H1 (cell line): ENCODE measurements at regions not wholly inside any gene's neighbourhood (a gene's known extent, or its start where the extent isn't known, plus 50 kb on each side); places are given as distances from the start of the nearest gene placed in this dataset.

ENCODE experiments used
- CTCF ChIA-PET: fragments of 300-600 bp; sonication (Branson Sonifier 250); formaldehyde crosslinking; loops from one replicate; lab custom pipeline; 2021; ENCODE audit not compliant: partially characterized antibody; lab: Charles Lee
- POLR2A ChIA-PET: fragments of 300-600 bp; sonication (Branson Sonifier 250); formaldehyde crosslinking; loops from one replicate; lab custom pipeline; 2021; ENCODE audit warnings: inconsistent platforms; ENCODE audit not compliant: partially characterized antibody; lab: Charles Lee
- DNase-seq, 2 experiments: peaks; one replicate each; pipeline versions ENCODE4 v3.0.0 to v3.0.0-alpha.2; 2010 to 2022; ENCODE audit warnings: low spot score in 2 of 2, low read depth in 1 of 2, mixed read lengths in 1 of 2
- FAIRE-seq: peaks from 2 replicates; lab custom pipeline; 2011; peaks lifted over from hg19 to GRCh38; lab: Jason Lieb, UNC
- H2AFZ ChIP-seq: 2 replicates; pipeline ENCODE4 v1.8.1; 2012; ENCODE audit warnings: low read length, inconsistent platforms
- H2AK5ac ChIP-seq: 2 replicates; pipeline ENCODE4 v1.6.1; 2013; ENCODE audit warnings: low read depth, low read length
- H2BK120ac ChIP-seq: replicated peaks from 2 replicates; pipeline ENCODE3; 2013; ENCODE audit warnings: low read depth, low read length, inconsistent platforms
- H2BK12ac ChIP-seq: 2 replicates; pipeline ENCODE4 v1.6.1; 2013; ENCODE audit warnings: low read depth, low read length
- H2BK15ac ChIP-seq: 2 replicates; pipeline ENCODE4 v1.6.1; 2013; ENCODE audit warnings: low read length
- H2BK20ac ChIP-seq: 2 replicates; pipeline ENCODE4 v1.6.1; 2013; ENCODE audit warnings: low read length
- H2BK5ac ChIP-seq: 2 replicates; pipeline ENCODE4 v1.6.1; 2013; ENCODE audit warnings: low read depth, low read length
- H3K14ac ChIP-seq: 2 replicates; pipeline ENCODE4 v1.6.1; 2013; ENCODE audit warnings: inconsistent platforms; ENCODE audit not compliant: insufficient read length
- H3K18ac ChIP-seq: 2 replicates; pipeline ENCODE4 v1.6.1; 2013; ENCODE audit warnings: low read length; ENCODE audit errors: extremely low read depth
- H3K23ac ChIP-seq: 2 replicates; pipeline ENCODE4 v1.6.1; 2013; ENCODE audit warnings: inconsistent platforms; ENCODE audit not compliant: insufficient read length
- H3K23me2 ChIP-seq: 2 replicates; pipeline ENCODE4 v1.6.1; 2013; ENCODE audit warnings: low read depth, low read length
- H3K27ac ChIP-seq: 2 replicates; pipeline ENCODE4 v1.6.1; 2011; ENCODE audit warnings: low read depth, low read length, inconsistent platforms
- H3K27me3 ChIP-seq, 4 experiments: replicated peaks in 1 of 4; 1 replicate in 1 of 4; 2 replicates in 3 of 4; pipeline versions ENCODE4 v1.6.1 to v1.8.1; 2011 to 2013; ENCODE audit warnings: low read length in 3 of 4, mild to moderate bottlenecking in 3 of 4, inconsistent platforms in 2 of 4, mixed read lengths in 2 of 4, moderate library complexity in 1 of 4; ENCODE audit not compliant: control insufficient read depth in 3 of 4, insufficient read depth in 3 of 4; ENCODE audit errors: extremely low read depth in 1 of 4
- H3K36me3 ChIP-seq, 4 experiments: 2 replicates each; pipeline versions ENCODE4 v1.6.1 to v1.8.1; 2011 to 2013; ENCODE audit warnings: mild to moderate bottlenecking in 4 of 4, low read length in 3 of 4, moderate library complexity in 2 of 4, control low read depth in 1 of 4, inconsistent platforms in 1 of 4; ENCODE audit not compliant: insufficient read depth in 4 of 4, control insufficient read depth in 2 of 4
- H3K4ac ChIP-seq: replicated peaks from 2 replicates; pipeline ENCODE3; 2013; ENCODE audit warnings: low read length, low read depth, mixed read lengths, inconsistent platforms; ENCODE audit not compliant: insufficient read length
- H3K4me1 ChIP-seq, 4 experiments: replicated peaks in 1 of 4; 1 replicate in 1 of 4; 2 replicates in 3 of 4; pipeline versions ENCODE4 v1.6.1 to v1.8.1; 2011 to 2013; ENCODE audit warnings: low read length in 3 of 4, inconsistent platforms in 2 of 4, mixed read lengths in 1 of 4; ENCODE audit not compliant: insufficient read depth in 4 of 4, control insufficient read depth in 3 of 4
- H3K4me2 ChIP-seq, 2 experiments: 2 replicates each; pipeline versions ENCODE4 v1.6.1 to v1.8.1; 2011 to 2013; ENCODE audit warnings: low read depth in 2 of 2, low read length in 2 of 2, control low read depth in 1 of 2, inconsistent platforms in 1 of 2, mild to moderate bottlenecking in 1 of 2; ENCODE audit not compliant: insufficient read depth in 1 of 2
- H3K4me3 ChIP-seq, 4 experiments: fragments of 200-600, 300-600 bp in 1 of 4; sonication (generic), shearing (Covaris generic), sonication (Bioruptor Twin) in 1 of 4; 2 replicates each; pipeline versions ENCODE4 v1.5.1 to v1.8.1; 2011 to 2016; ENCODE audit warnings: low read length in 4 of 4, low read depth in 3 of 4, control low read depth in 2 of 4, inconsistent platforms in 2 of 4, mild to moderate bottlenecking in 2 of 4, mixed read lengths in 1 of 4, moderate library complexity in 1 of 4; ENCODE audit not compliant: insufficient read depth in 2 of 4; ENCODE audit errors: extremely low read depth in 1 of 4
- H3K56ac ChIP-seq: replicated peaks from 2 replicates; pipeline ENCODE3; 2013; ENCODE audit warnings: low read depth, mild to moderate bottlenecking, mixed read lengths, low read length, inconsistent platforms; ENCODE audit not compliant: insufficient read length
- H3K79me1 ChIP-seq: 2 replicates; pipeline ENCODE4 v1.6.1; 2013; ENCODE audit warnings: low read depth, low read length, control low read depth
- H3K79me2 ChIP-seq, 2 experiments: 2 replicates each; pipeline versions ENCODE4 v1.6.1 to v1.8.1; 2012 to 2013; ENCODE audit warnings: low read length in 2 of 2, mild to moderate bottlenecking in 2 of 2, inconsistent platforms in 1 of 2; ENCODE audit not compliant: insufficient read depth in 2 of 2, control insufficient read depth in 1 of 2
- H3K9ac ChIP-seq, 4 experiments: replicated peaks in 1 of 4; 1 replicate in 1 of 4; 2 replicates in 3 of 4; pipeline versions ENCODE4 v1.6.1 to v1.8.1; 2011 to 2013; ENCODE audit warnings: low read depth in 3 of 4, low read length in 3 of 4, control low read depth in 2 of 4, mild to moderate bottlenecking in 2 of 4, moderate library complexity in 2 of 4, inconsistent platforms in 1 of 4; ENCODE audit errors: extremely low read depth in 1 of 4
- H3K9me3 ChIP-seq, 2 experiments: 2 replicates each; pipeline versions ENCODE4 v1.6.1 to v1.8.1; 2012 to 2013; ENCODE audit warnings: mild to moderate bottlenecking in 2 of 2, moderate library complexity in 2 of 2, control low read depth in 1 of 2, inconsistent platforms in 1 of 2, low read depth in 1 of 2, low read length in 1 of 2, mixed read lengths in 1 of 2; ENCODE audit not compliant: insufficient read depth in 2 of 2
- H4K20me1 ChIP-seq, 2 experiments: replicated peaks in 1 of 2; 2 replicates each; pipeline versions ENCODE3 to v1.8.1; 2011 to 2013; ENCODE audit warnings: inconsistent platforms in 2 of 2, low read length in 2 of 2, mild to moderate bottlenecking in 1 of 2; ENCODE audit not compliant: insufficient read depth in 2 of 2, control insufficient read depth in 1 of 2
- H4K5ac ChIP-seq: 2 replicates; pipeline ENCODE4 v1.6.1; 2013; ENCODE audit warnings: low read length, low read depth, mixed read lengths, inconsistent platforms; ENCODE audit not compliant: insufficient read length
- H4K8ac ChIP-seq: 2 replicates; pipeline ENCODE4 v1.8.0; 2013; ENCODE audit warnings: mild to moderate bottlenecking, moderate library complexity, low read length, inconsistent platforms; ENCODE audit not compliant: insufficient read depth; ENCODE audit errors: extremely low read depth
- H4K91ac ChIP-seq: replicated peaks from 2 replicates; pipeline ENCODE3; 2013; ENCODE audit warnings: low read length, mixed read lengths, inconsistent platforms; ENCODE audit not compliant: insufficient read length
- ATF2 ChIP-seq: IDR thresholded peaks from 2 replicates; pipeline ENCODE4 v1.6.1; 2012; ENCODE audit warnings: low read length, inconsistent platforms
- ATF3 ChIP-seq: IDR thresholded peaks from 2 replicates; pipeline ENCODE4 v1.6.1; 2011; ENCODE audit warnings: low read depth, mild to moderate bottlenecking, low read length; ENCODE audit not compliant: insufficient read depth
- BRCA1 ChIP-seq: IDR thresholded peaks from 2 replicates; pipeline ENCODE4 v1.6.1; 2012; ENCODE audit warnings: low read depth, low read length, improper control_type of control experiment
- CEBPB ChIP-seq: IDR thresholded peaks from 2 replicates; pipeline ENCODE4 v1.6.1; 2012; ENCODE audit warnings: low read depth, low read length
- EZH2 ChIP-seq: fragments of 200-600 bp; sonication (generic); IDR thresholded peaks from 2 replicates; pipeline ENCODE4 v1.7.1; 2012; ENCODE audit warnings: low read depth, mild to moderate bottlenecking, moderate library complexity, low read length, inconsistent platforms; ENCODE audit not compliant: severe bottlenecking
- KDM4A ChIP-seq: IDR thresholded peaks from one replicate; pipeline ENCODE4 v1.7.1; 2012; ENCODE audit warnings: low read depth, mild to moderate bottlenecking, moderate library complexity, low read length, inconsistent platforms; ENCODE audit not compliant: severe bottlenecking
- MAFK ChIP-seq: IDR thresholded peaks from 2 replicates; pipeline ENCODE4 v1.6.1; 2012; ENCODE audit warnings: low read depth, mild to moderate bottlenecking, improper control_type of control experiment, low read length
- RFX5 ChIP-seq: IDR thresholded peaks from 2 replicates; pipeline ENCODE4 v1.6.1; 2011; ENCODE audit warnings: low read depth, low read length, improper control_type of control experiment, borderline replicate concordance
- SIRT6 ChIP-seq: IDR thresholded peaks from one replicate; pipeline ENCODE4 v1.7.1; 2012; ENCODE audit warnings: low read length, inconsistent platforms
- SIX5 ChIP-seq: IDR thresholded peaks from 2 replicates; pipeline ENCODE4 v1.6.1; 2011; ENCODE audit warnings: mild to moderate bottlenecking, low read depth, low read length
- SP1 ChIP-seq: IDR thresholded peaks from 2 replicates; pipeline ENCODE4 v1.6.1; 2011; ENCODE audit warnings: low read depth, low read length
- WGBS, 2 experiments: shearing (Covaris generic) in 1 of 2; methylation state at CpG; one replicate each; pipeline versions ENCODE4 v1.1.6 to v1.1.7; 2013 to 2015; ENCODE audit warnings: low lambda C conversion rate in 2 of 2, mixed read lengths in 2 of 2, inconsistent platforms in 1 of 2, low coverage in 1 of 2, missing lambda C conversion rate in 1 of 2; ENCODE audit not compliant: insufficient replicate concordance in 2 of 2, insufficient coverage in 1 of 2, insufficient read length in 1 of 2; ENCODE audit errors: extremely low coverage in 1 of 2, missing lambda C conversion rate in 1 of 2; 5-methylcytosine and 5-hydroxymethylcytosine counted together
- TF ChIP-seq, protein P1 (sequence below): IDR thresholded peaks from 2 replicates; pipeline ENCODE4 v1.6.1; 2012; ENCODE audit warnings: inconsistent platforms

DNA sequence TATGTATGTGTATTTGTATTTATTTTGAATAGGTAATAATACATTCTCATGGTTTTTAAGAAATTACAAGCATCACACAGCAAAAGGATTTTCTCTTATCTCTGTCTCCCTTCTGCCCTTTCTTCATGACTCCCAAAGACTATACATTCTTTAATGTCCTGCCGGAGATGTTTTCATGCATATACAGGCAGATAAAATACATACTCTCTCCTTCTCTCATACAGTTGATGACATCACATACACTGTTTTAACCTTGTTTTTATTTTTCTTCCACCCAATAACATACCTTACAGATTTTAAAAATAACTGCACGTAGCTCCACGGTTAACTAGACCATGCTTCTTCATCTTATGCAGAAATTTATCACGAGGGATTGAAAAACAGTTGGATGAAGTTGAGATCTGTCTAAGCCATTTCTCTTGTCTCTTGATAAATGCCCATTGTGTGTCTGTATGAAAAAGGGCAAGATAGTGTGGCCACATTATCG is 249.8 kb downstream of the EDEM1 start:
- ChIA-PET POLR2A (no interaction called here), CTCF (no interaction called here)
- no peak overlapping the region for H4K91ac ChIP-seq
- H2BK15ac ChIP-seq = no peak overlapping the region
- H3K4me1 ChIP-seq = no peaks in the 10 kb centered on the region
- no peak overlapping the region for H2BK12ac ChIP-seq
- no peak overlapping the region for H4K5ac ChIP-seq
- no peak overlapping the region for H2AK5ac ChIP-seq
- no peak overlapping the region for H2BK5ac ChIP-seq
- H3K4ac ChIP-seq = no peak overlapping the region
- no peaks in the 10 kb centered on the region for H4K20me1 ChIP-seq
- H3K9ac ChIP-seq = no peak overlapping the region
- no peak overlapping the region for H4K8ac ChIP-seq
- DNase-seq = no peak
- H3K4me2 ChIP-seq = no peak overlapping the region
- no peaks in the 10 kb centered on the region for H3K36me3 ChIP-seq
- no peaks in the 10 kb centered on the region for H3K79me1 ChIP-seq
- WGBS, 2 experiments = 83% methylated on average over 5 of the region's 5 CpGs; no CpG with 5 or more reads in 1 of the 2 experiments
- no peak for FAIRE-seq
- no peak overlapping the region for H3K14ac ChIP-seq
- H3K56ac ChIP-seq = no peak overlapping the region
- no peaks in the 10 kb centered on the region for H3K9me3 ChIP-seq
- no peak overlapping the region for H2BK120ac ChIP-seq
- H3K4me3 ChIP-seq = no peak overlapping the region
- H3K27ac ChIP-seq = no peak overlapping the region
- H3K23ac ChIP-seq = no peak overlapping the region
- H2AFZ ChIP-seq = no peak overlapping the region
- H3K23me2 ChIP-seq = no peaks in the 10 kb centered on the region
- H3K27me3 ChIP-seq = no peaks in the 10 kb centered on the region
- H2BK20ac ChIP-seq = no peak overlapping the region
- no peak overlapping the region for H3K18ac ChIP-seq
- no peaks in the 10 kb centered on the region for H3K79me2 ChIP-seq
- TF ChIP-seq SIX5 = no peak
- TF ChIP-seq SIRT6 = no peak
- no peak for TF ChIP-seq BRCA1
- TF ChIP-seq RFX5 = no peak
- no peak for TF ChIP-seq SP1
- TF ChIP-seq MAFK = no peak
- TF ChIP-seq, protein P1, sequence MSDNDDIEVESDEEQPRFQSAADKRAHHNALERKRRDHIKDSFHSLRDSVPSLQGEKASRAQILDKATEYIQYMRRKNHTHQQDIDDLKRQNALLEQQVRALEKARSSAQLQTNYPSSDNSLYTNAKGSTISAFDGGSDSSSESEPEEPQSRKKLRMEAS = no peak
- TF ChIP-seq ATF2 = no peak
- no peak for TF ChIP-seq KDM4A
- no peak for TF ChIP-seq ATF3
- TF ChIP-seq EZH2 = no peak
- TF ChIP-seq CEBPB = no peak
